HEK293 (cell line): ENCODE measurements at regions not wholly inside any gene's neighbourhood (a gene's known extent, or its start where the extent isn't known, plus 50 kb on each side); places are given as distances from the start of the nearest gene placed in this dataset.

Source experiments
- CTCF ChIA-PET: fragments of 350-600 bp; formaldehyde crosslinking; extraction: SDS; loops from one replicate; lab custom pipeline; 2021; ENCODE audit warnings: antibody characterized with exemption; lab: Yijun Ruan, JAX
- POLR2A ChIA-PET: fragments of 300-600 bp; formaldehyde crosslinking; extraction: SDS; loops from one replicate; lab custom pipeline; 2020; ENCODE audit warnings: antibody characterized with exemption, inconsistent platforms; lab: Yijun Ruan, JAX
- H3K27ac ChIP-seq: fragments of 200-500 bp; sonication (Bioruptor generic); 2 replicates; pipeline ENCODE4 v1.5.1; 2014; ENCODE audit warnings: low read depth, low read length, control low read depth, inconsistent platforms; ENCODE audit errors: extremely low read depth
- H3K36me3 ChIP-seq, 2 experiments: fragments of 200-500 bp in 1 of 2; sonication (Bioruptor generic) in 1 of 2; 1 replicate in 1 of 2; 2 replicates in 1 of 2; pipeline ENCODE4 v1.5.1; 2014 to 2017; ENCODE audit warnings: inconsistent platforms in 2 of 2, low read length in 2 of 2; ENCODE audit not compliant: control insufficient read depth in 2 of 2, insufficient read depth in 1 of 2
- H3K4me1 ChIP-seq: fragments of 200-500 bp; sonication (Bioruptor generic); 2 replicates; pipeline ENCODE4 v1.5.1; 2014; ENCODE audit warnings: mild to moderate bottlenecking, low read length, inconsistent platforms; ENCODE audit not compliant: control insufficient read depth, insufficient read depth
- H3K4me3 ChIP-seq: 2 replicates; pipeline ENCODE4 v1.5.1; 2011; ENCODE audit warnings: low read depth, mild to moderate bottlenecking, control low read depth, low read length, moderate library complexity
- H3K9me3 ChIP-seq: fragments of 200-500 bp; sonication (Bioruptor generic); 2 replicates; pipeline ENCODE4 v1.5.1; 2014; ENCODE audit warnings: low read depth, low read length, inconsistent platforms; ENCODE audit not compliant: control insufficient read depth, insufficient read depth
- BCL11A ChIP-seq: fragments of 450-650 bp; formaldehyde crosslinking; IDR thresholded peaks from 2 replicates; pipeline ENCODE4 v1.5.1; 2016; ENCODE audit warnings: low read depth, missing biosample characterization, missing genetic modification characterization
- ELK4 ChIP-seq: IDR thresholded peaks from 2 replicates; pipeline ENCODE4 v1.6.1; 2011; ENCODE audit warnings: mild to moderate bottlenecking, low read depth, low read length, borderline replicate concordance
- REPIN1 ChIP-seq: fragments of 450-650 bp; formaldehyde crosslinking; IDR thresholded peaks from 2 replicates; pipeline ENCODE4 v1.5.1; 2017; ENCODE audit warnings: missing biosample characterization, missing genetic modification characterization, low read depth
- SETDB1 ChIP-seq: IDR thresholded peaks from one replicate; pipeline ENCODE4 v1.6.1; 2017; ENCODE audit warnings: mild to moderate bottlenecking, low read length, moderate library complexity, mixed read lengths; ENCODE audit not compliant: insufficient read length
- WT1 ChIP-seq: fragments of 450-650 bp; formaldehyde crosslinking; IDR thresholded peaks from 2 replicates; pipeline ENCODE4 v1.5.1; 2016; ENCODE audit warnings: missing biosample characterization, missing genetic modification characterization
- ZBTB7A ChIP-seq: fragments of 450-650 bp; formaldehyde crosslinking; IDR thresholded peaks from 2 replicates; pipeline ENCODE4 v1.5.1; 2016; ENCODE audit warnings: low read depth, missing biosample characterization, missing genetic modification characterization
- ZNF114 ChIP-seq: fragments of 450-650 bp; formaldehyde crosslinking; IDR thresholded peaks from 2 replicates; pipeline ENCODE4 v1.5.0; 2017; ENCODE audit warnings: missing biosample characterization, missing genetic modification characterization
- ZNF133 ChIP-seq: fragments of 450-650 bp; formaldehyde crosslinking; IDR thresholded peaks from 2 replicates; pipeline ENCODE4 v1.5.1; 2016; ENCODE audit warnings: missing biosample characterization, missing genetic modification characterization
- ZNF157 ChIP-seq: fragments of 450-650 bp; formaldehyde crosslinking; IDR thresholded peaks from 2 replicates; pipeline ENCODE4 v1.5.1; 2016; ENCODE audit warnings: missing biosample characterization, missing genetic modification characterization
- ZNF16 ChIP-seq: fragments of 450-650 bp; formaldehyde crosslinking; IDR thresholded peaks from 2 replicates; pipeline ENCODE4 v1.5.1; 2016; ENCODE audit warnings: low read depth, missing biosample characterization, missing genetic modification characterization
- ZNF174 ChIP-seq: fragments of 450-650 bp; formaldehyde crosslinking; IDR thresholded peaks from 2 replicates; pipeline ENCODE4 v1.5.0; 2017; ENCODE audit warnings: missing biosample characterization, mild to moderate bottlenecking, missing genetic modification characterization
- ZNF26 ChIP-seq: fragments of 450-650 bp; formaldehyde crosslinking; IDR thresholded peaks from 2 replicates; pipeline ENCODE4 v1.5.1; 2016; ENCODE audit warnings: missing biosample characterization, missing genetic modification characterization
- ZNF37A ChIP-seq: fragments of 450-650 bp; IDR thresholded peaks from 2 replicates; pipeline ENCODE4 v1.5.1; 2018; ENCODE audit warnings: missing biosample characterization, missing genetic modification characterization
- ZNF391 ChIP-seq: fragments of 450-650 bp; formaldehyde crosslinking; IDR thresholded peaks from 2 replicates; pipeline ENCODE4 v1.5.1; 2016; ENCODE audit warnings: low read depth, missing biosample characterization, missing genetic modification characterization, borderline replicate concordance
- ZNF426 ChIP-seq: fragments of 450-650 bp; formaldehyde crosslinking; IDR thresholded peaks from 2 replicates; pipeline ENCODE4 v1.5.1; 2017; ENCODE audit warnings: missing biosample characterization, missing genetic modification characterization, mild to moderate bottlenecking, inconsistent platforms, moderate library complexity
- ZNF473 ChIP-seq: fragments of 450-650 bp; formaldehyde crosslinking; IDR thresholded peaks from 2 replicates; pipeline ENCODE4 v1.5.1; 2017; ENCODE audit warnings: missing biosample characterization, missing genetic modification characterization
- ZNF513 ChIP-seq: fragments of 450-650 bp; IDR thresholded peaks from 2 replicates; pipeline ENCODE4 v1.5.1; 2018; ENCODE audit warnings: missing biosample characterization, missing genetic modification characterization
- ZNF558 ChIP-seq: fragments of 450-650 bp; formaldehyde crosslinking; IDR thresholded peaks from 2 replicates; pipeline ENCODE4 v1.5.1; 2016; ENCODE audit warnings: missing biosample characterization, missing genetic modification characterization
- ZNF596 ChIP-seq: fragments of 450-650 bp; IDR thresholded peaks from 2 replicates; pipeline ENCODE4 v1.5.0; 2018; ENCODE audit warnings: missing biosample characterization, mild to moderate bottlenecking, missing genetic modification characterization, moderate library complexity
- ZNF623 ChIP-seq: fragments of 450-650 bp; formaldehyde crosslinking; IDR thresholded peaks from 2 replicates; pipeline ENCODE4 v1.5.1; 2016; ENCODE audit warnings: missing biosample characterization, missing genetic modification characterization
- ZNF629 ChIP-seq: fragments of 450-650 bp; formaldehyde crosslinking; IDR thresholded peaks from 2 replicates; pipeline ENCODE4 v1.5.1; 2017; ENCODE audit warnings: missing biosample characterization, missing genetic modification characterization
- ZNF660 ChIP-seq: fragments of 450-650 bp; IDR thresholded peaks from 2 replicates; pipeline ENCODE4 v1.5.1; 2018; ENCODE audit warnings: missing biosample characterization, mild to moderate bottlenecking, missing genetic modification characterization
- ZNF768 ChIP-seq: fragments of 450-650 bp; formaldehyde crosslinking; IDR thresholded peaks from 2 replicates; pipeline ENCODE4 v1.5.1; 2018; ENCODE audit warnings: missing biosample characterization, mild to moderate bottlenecking, missing genetic modification characterization
- ZNF830 ChIP-seq: fragments of 450-650 bp; IDR thresholded peaks from 2 replicates; pipeline ENCODE4 v1.5.0; 2018; ENCODE audit warnings: missing biosample characterization, missing genetic modification characterization, low read depth, mild to moderate bottlenecking, moderate library complexity
- TF ChIP-seq, protein P1 (sequence below): fragments of 450-650 bp; formaldehyde crosslinking; IDR thresholded peaks from 2 replicates; pipeline ENCODE4 v1.5.1; 2016; ENCODE audit warnings: missing biosample characterization, missing genetic modification characterization
- TF ChIP-seq, protein P2 (sequence below): fragments of 450-650 bp; formaldehyde crosslinking; IDR thresholded peaks from 2 replicates; pipeline ENCODE4 v1.5.1; 2016; ENCODE audit warnings: missing biosample characterization, missing genetic modification characterization

DNA sequence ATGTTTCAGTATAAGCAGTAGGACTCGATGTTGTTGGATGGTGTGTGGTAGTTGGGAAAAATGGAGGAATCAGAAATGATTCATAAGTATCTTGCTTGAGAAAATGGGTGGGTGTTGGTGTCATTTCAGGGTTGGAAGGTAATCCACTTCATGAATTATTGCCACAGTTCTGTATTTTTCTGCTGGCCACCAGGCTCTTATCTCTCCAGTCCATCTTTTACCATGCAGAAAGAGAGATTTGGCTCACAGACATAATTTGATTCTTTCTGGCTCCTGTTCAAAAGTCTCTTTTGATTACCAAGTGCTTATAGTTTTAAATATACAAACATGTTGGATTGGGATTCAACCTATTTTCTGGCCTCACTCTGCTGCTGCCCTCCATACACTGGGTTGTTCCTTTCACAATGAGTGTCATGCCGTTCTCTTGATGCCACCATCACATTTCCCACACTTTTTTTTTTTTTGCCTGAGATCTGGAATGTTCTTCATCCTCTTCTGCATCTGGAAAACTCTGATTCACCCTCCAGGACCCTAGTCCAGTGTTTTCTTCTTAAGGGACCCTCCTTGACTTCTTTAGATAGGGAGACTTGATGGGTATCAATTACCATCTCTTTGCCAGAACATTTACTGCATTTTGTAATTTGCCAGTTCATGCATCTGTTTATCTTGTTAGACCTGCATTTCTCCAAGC, 69.4 kb upstream of the GAP43 start:
- H3K36me3 ChIP-seq = no peaks in the 10 kb centered on the region
- POLR2A ChIA-PET = no interaction called here
- CTCF ChIA-PET = no interaction called here
- H3K4me1 ChIP-seq = no peaks in the 10 kb centered on the region
- no peaks in the 10 kb centered on the region for H3K9me3 ChIP-seq
- H3K27ac ChIP-seq = no peak overlapping the region
- no peak overlapping the region for H3K4me3 ChIP-seq
- no peak for TF ChIP-seq WT1 (tag by site-specific recombination)
- TF ChIP-seq ZNF174 (tag by site-specific recombination) = no peak
- no peak for TF ChIP-seq ZNF157 (tag by site-specific recombination)
- TF ChIP-seq BCL11A (tag by site-specific recombination) = no peak
- no peak for TF ChIP-seq ZNF426
- TF ChIP-seq ZBTB7A (tag by site-specific recombination) = no peak
- TF ChIP-seq ZNF133 (tag by site-specific recombination) = no peak
- no peak for TF ChIP-seq ZNF623 (tag by site-specific recombination)
- TF ChIP-seq ZNF596 = no peak
- no peak for TF ChIP-seq ZNF660 (tag by site-specific recombination)
- TF ChIP-seq ZNF768 (tag by site-specific recombination) = no peak
- no peak for TF ChIP-seq ZNF830 (tag by site-specific recombination)

DNA sequence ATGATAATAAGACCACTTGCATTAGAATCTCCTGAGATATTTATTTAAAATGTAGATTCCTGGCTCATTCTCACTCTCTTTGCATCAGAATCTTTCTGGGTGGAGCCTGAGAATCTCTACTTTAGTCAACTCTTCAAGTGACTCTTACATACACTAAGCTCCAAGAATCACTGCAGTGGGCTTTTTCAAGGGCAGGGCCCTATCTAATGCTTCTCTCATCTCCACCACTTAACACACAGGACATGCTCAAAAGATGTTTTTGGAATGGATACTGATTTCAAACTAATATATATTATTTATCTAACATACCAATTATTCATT, 68.9 kb upstream of the GAP43 start:
- CTCF ChIA-PET = no interaction called here
- H3K4me3 ChIP-seq = no peak overlapping the region
- TF ChIP-seq ZNF16 (tag by site-specific recombination) = no peak
- no peak for TF ChIP-seq ZNF513 (tag by site-specific recombination)
- no peak for TF ChIP-seq ZNF629
- TF ChIP-seq ZNF473 (tag by site-specific recombination) = no peak
- no peak for TF ChIP-seq ZNF391
- TF ChIP-seq, protein P1, sequence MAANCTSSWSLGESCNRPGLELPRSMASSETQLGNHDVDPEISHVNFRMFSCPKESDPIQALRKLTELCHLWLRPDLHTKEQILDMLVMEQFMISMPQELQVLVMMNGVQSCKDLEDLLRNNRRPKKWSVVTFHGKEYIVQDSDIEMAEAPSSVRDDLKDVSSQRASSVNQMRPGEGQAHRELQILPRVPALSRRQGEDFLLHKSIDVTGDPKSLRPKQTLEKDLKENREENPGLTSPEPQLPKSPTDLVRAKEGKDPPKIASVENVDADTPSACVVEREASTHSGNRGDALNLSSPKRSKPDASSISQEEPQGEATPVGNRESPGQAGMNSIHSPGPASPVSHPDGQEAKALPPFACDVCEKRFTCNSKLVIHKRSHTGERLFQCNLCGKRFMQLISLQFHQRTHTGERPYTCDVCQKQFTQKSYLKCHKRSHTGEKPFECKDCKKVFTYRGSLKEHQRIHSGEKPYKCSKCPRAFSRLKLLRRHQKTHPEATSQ = no peak
- no peak overlapping the region for H3K27ac ChIP-seq
- no peaks in the 10 kb centered on the region for H3K9me3 ChIP-seq
- POLR2A ChIA-PET = no interaction called here
- no peaks in the 10 kb centered on the region for H3K36me3 ChIP-seq
- no peaks in the 10 kb centered on the region for H3K4me1 ChIP-seq

- no peak overlapping the region for H3K4me3 ChIP-seq
- ChIA-PET CTCF (no interaction called here), POLR2A (no interaction called here)
- no peak overlapping the region for H3K27ac ChIP-seq
- H3K9me3 ChIP-seq = no peaks in the 10 kb centered on the region
- no peaks in the 10 kb centered on the region for H3K4me1 ChIP-seq
- no peaks in the 10 kb centered on the region for H3K36me3 ChIP-seq
- no peak for TF ChIP-seq SETDB1
- no peak for TF ChIP-seq ZNF16 (tag by site-specific recombination)
- TF ChIP-seq ZNF114 (tag by site-specific recombination) = no peak
- TF ChIP-seq ZNF26 (tag by site-specific recombination) = no peak
- TF ChIP-seq WT1 (tag by site-specific recombination) = no peak
- TF ChIP-seq ELK4 = no peak
- TF ChIP-seq REPIN1 (tag by site-specific recombination) = no peak
- TF ChIP-seq, protein P2, sequence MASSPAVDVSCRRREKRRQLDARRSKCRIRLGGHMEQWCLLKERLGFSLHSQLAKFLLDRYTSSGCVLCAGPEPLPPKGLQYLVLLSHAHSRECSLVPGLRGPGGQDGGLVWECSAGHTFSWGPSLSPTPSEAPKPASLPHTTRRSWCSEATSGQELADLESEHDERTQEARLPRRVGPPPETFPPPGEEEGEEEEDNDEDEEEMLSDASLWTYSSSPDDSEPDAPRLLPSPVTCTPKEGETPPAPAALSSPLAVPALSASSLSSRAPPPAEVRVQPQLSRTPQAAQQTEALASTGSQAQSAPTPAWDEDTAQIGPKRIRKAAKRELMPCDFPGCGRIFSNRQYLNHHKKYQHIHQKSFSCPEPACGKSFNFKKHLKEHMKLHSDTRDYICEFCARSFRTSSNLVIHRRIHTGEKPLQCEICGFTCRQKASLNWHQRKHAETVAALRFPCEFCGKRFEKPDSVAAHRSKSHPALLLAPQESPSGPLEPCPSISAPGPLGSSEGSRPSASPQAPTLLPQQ (tag by site-specific recombination) = no peak
- TF ChIP-seq ZNF37A (tag by site-specific recombination) = no peak
- TF ChIP-seq ZNF558 (tag by site-specific recombination) = no peak
These were observed 60.6 kb upstream of the GAP43 start for GRCh38 chr3:115562636-115563267.
